T-helper 2 cell (primary cell): ENCODE measurements at regions not wholly inside any gene's neighbourhood (a gene's known extent, or its start where the extent isn't known, plus 50 kb on each side); places are given as distances from the start of the nearest gene placed in this dataset.
A peak's percentile ranks its signal among the peaks of the same experiment; 100 is the strongest.
"Not testable (repeated sequence)": the region's sequence is repeated elsewhere in the genome, so short reads cannot be mapped to it uniquely, and the experiment has no call there.

Experiments
- DNase-seq, 5 experiments: peaks; one replicate each; pipeline versions ENCODE4 v3.0.0 to v3.0.0-alpha.2; 2012 to 2022

- no peak for DNase-seq
Observed at GRCh38 chr7:131021902-131022301, 287.9 kb upstream of the KLF14 start.

GRCh38 chr7:131026297-131027000 is 292.4 kb upstream of the KLF14 start:
- DNase-seq = peak in 1 of 5 experiments; percentile 63

GRCh38 chr7:131027287-131027773 is 293.3 kb upstream of the KLF14 start:
- DNase-seq = peak in 2 of 5 experiments; percentile 54 to 77

- DNase-seq = no peak
Observed at GRCh38 chr7:131028295-131028694, 294.3 kb upstream of the KLF14 start.

- no peak for DNase-seq
Observed at GRCh38 chr7:131029002-131029401, 295.0 kb upstream of the KLF14 start.

- DNase-seq = peak in 1 of 5 experiments; percentile 92
Observed at GRCh38 chr7:131031099-131031868, 296.4 kb upstream of the MKLN1 start.

GRCh38 chr7:131032786-131033185 is 294.9 kb upstream of the MKLN1 start:
- DNase-seq = no peak

- peak in 1 of 5 experiments; percentile 51 for DNase-seq
Observed at GRCh38 chr7:131034166-131034881, 293.4 kb upstream of the MKLN1 start.

- DNase-seq = no peak
Observed at GRCh38 chr7:131035088-131035770, 292.4 kb upstream of the MKLN1 start.

- DNase-seq = no peak
Observed at GRCh38 chr7:131038153-131038552, 289.5 kb upstream of the MKLN1 start.

- DNase-seq = no peak
Observed at GRCh38 chr7:131039355-131039762, 288.3 kb upstream of the MKLN1 start.

GRCh38 chr7:131039836-131040235 is 287.8 kb upstream of the MKLN1 start:
- no peak for DNase-seq

GRCh38 chr7:131040467-131040932 is 287.2 kb upstream of the MKLN1 start:
- DNase-seq = peak in 3 of 5 experiments; percentile 29 to 70 (median 35)

GRCh38 chr7:131041012-131041695 is 286.5 kb upstream of the MKLN1 start:
- not testable (repeated sequence) for DNase-seq

- no peak for DNase-seq
Observed at GRCh38 chr7:131042269-131043160, 285.2 kb upstream of the MKLN1 start.

GRCh38 chr7:131045526-131045925 is 282.1 kb upstream of the MKLN1 start:
- DNase-seq = peak in 1 of 5 experiments; percentile 65

- DNase-seq = no peak
Observed at GRCh38 chr7:131046246-131046645, 281.4 kb upstream of the MKLN1 start.

- DNase-seq = no peak
Observed at GRCh38 chr7:131047651-131048304, 279.9 kb upstream of the MKLN1 start.

GRCh38 chr7:131051304-131051703 is 276.4 kb upstream of the MKLN1 start:
- DNase-seq = no peak

- no peak for DNase-seq
Observed at GRCh38 chr7:131052285-131052904, 275.3 kb upstream of the MKLN1 start.
